PC-3 (cell line): ENCODE measurements at regions not wholly inside any gene's neighbourhood (a gene's known extent, or its start where the extent isn't known, plus 50 kb on each side); places are given as distances from the start of the nearest gene placed in this dataset.

Source experiments
- ATAC-seq: fragments of 200-7000 bp; cut with Tn5 transposase; 2 replicates; pipeline ENCODE4 v1.9.1; 2020; ENCODE audit warnings: mild to moderate bottlenecking, moderate library complexity
- BruUV-seq: library from RNA; stranded (reverse); fragments of 400-500 nt; replicated peaks from 2 replicates; lab custom pipeline; 2021; lab: Mats Ljungman, UMichigan
- CTCF ChIA-PET: fragments of 300-600 bp; sonication (Branson Sonifier 250); formaldehyde crosslinking; loops from one replicate; lab custom pipeline; 2022; ENCODE audit warnings: antibody characterized with exemption; lab: Charles Lee
- POLR2A ChIA-PET: fragments of 300-600 bp; sonication (Branson Sonifier 250); formaldehyde crosslinking; loops from one replicate; lab custom pipeline; 2022; ENCODE audit warnings: antibody characterized with exemption; ENCODE audit not compliant: unreplicated experiment; lab: Charles Lee
- DNase-seq: peaks from one replicate; pipeline ENCODE4 v3.0.0-alpha.2; 2015
- H2AFZ ChIP-seq: fragments of 300-600 bp; sonication (generic); 2 replicates; pipeline ENCODE4 v1.6.0; 2016; ENCODE audit warnings: antibody characterized with exemption, low read length
- H3F3A ChIP-seq: fragments of 300-600 bp; sonication (generic); one replicate; pipeline ENCODE4 v1.6.0; 2017; ENCODE audit warnings: antibody characterized with exemption, low read length, control low read depth, mild to moderate bottlenecking; ENCODE audit not compliant: unreplicated experiment
- H3K27ac ChIP-seq: fragments of 300-600 bp; sonication (generic); 2 replicates; pipeline ENCODE4 v1.5.1; 2016; ENCODE audit warnings: mild to moderate bottlenecking, low read length
- H3K27me3 ChIP-seq: fragments of 300-600 bp; sonication (generic); 2 replicates; pipeline ENCODE4 v1.6.1; 2016; ENCODE audit warnings: low read length, mixed read lengths
- H3K36me3 ChIP-seq: fragments of 300-600 bp; sonication (generic); 2 replicates; pipeline ENCODE4 v1.6.1; 2016; ENCODE audit warnings: low read depth, mixed run types, low read length, mixed read lengths
- H3K4me1 ChIP-seq: fragments of 300-600 bp; sonication (generic); 2 replicates; pipeline ENCODE4 v1.5.1; 2016; ENCODE audit warnings: low read length; ENCODE audit not compliant: insufficient read depth
- H3K4me2 ChIP-seq: fragments of 300-600 bp; sonication (generic); 2 replicates; pipeline ENCODE4 v1.6.0; 2016; ENCODE audit warnings: low read length
- H3K4me3 ChIP-seq: fragments of 300-600 bp; sonication (generic); 2 replicates; pipeline ENCODE4 v1.5.1; 2016; ENCODE audit warnings: mild to moderate bottlenecking, low read length, mixed read lengths
- H3K79me2 ChIP-seq: fragments of 300-600 bp; sonication (generic); 2 replicates; pipeline ENCODE4 v1.6.1; 2017; ENCODE audit warnings: low read length, mixed read lengths
- H3K9ac ChIP-seq: fragments of 300-600 bp; sonication (generic); 2 replicates; pipeline ENCODE4 v1.6.0; 2016; ENCODE audit warnings: mild to moderate bottlenecking, low read length
- H3K9me2 ChIP-seq: fragments of 300-600 bp; sonication (generic); replicated peaks from 2 replicates; pipeline ENCODE4 v1.6.1; 2016; ENCODE audit warnings: mixed run types, low read length, mixed read lengths
- H3K9me3 ChIP-seq: fragments of 300-600 bp; sonication (generic); 2 replicates; pipeline ENCODE4 v1.6.1; 2016; ENCODE audit warnings: low read length, mixed read lengths
- H4K20me1 ChIP-seq: fragments of 300-600 bp; sonication (generic); 2 replicates; pipeline ENCODE4 v1.6.1; 2016; ENCODE audit warnings: low read length, mixed read lengths
- CTCF ChIP-seq: fragments of 300-600 bp; sonication (generic); conservative IDR thresholded peaks from 2 replicates; pipeline ENCODE4 v1.5.1; 2017; ENCODE audit warnings: antibody characterized with exemption, low read depth, mild to moderate bottlenecking, low read length
- EZH2 ChIP-seq: fragments of 300-600 bp; sonication (generic); IDR thresholded peaks from one replicate; pipeline ENCODE4 v1.6.1; 2017; ENCODE audit warnings: antibody characterized with exemption, mild to moderate bottlenecking, low read length; ENCODE audit not compliant: unreplicated experiment
- EZH2phosphoT487 ChIP-seq: fragments of 300-600 bp; sonication (generic); IDR thresholded peaks from 2 replicates; pipeline ENCODE4 v1.6.1; 2018; ENCODE audit warnings: mild to moderate bottlenecking, antibody characterized with exemption, low read length, borderline replicate concordance
- intact Hi-C: fragments of 100-400 bp; cut with micrococcal nuclease; formaldehyde crosslinking; loops from 2 replicates; pipeline ENCODE4 v1.9.0; 2023

GRCh38 chr5:4361753-4362152, 766.1 kb downstream of the IRX1 start:
- ChIA-PET POLR2A (no interaction called here), CTCF (no interaction called here)
- H3K9me3 ChIP-seq: peaks cover 13% of the 10 kb centered on the region; the same call in 1 of the 2 replicates
- H3K4me2 ChIP-seq: no peak overlapping the region
- intact Hi-C loops: no loop called here
- H3K9me2 ChIP-seq: no peaks in the 10 kb centered on the region
- H4K20me1 ChIP-seq: no peaks in the 10 kb centered on the region
- H3K79me2 ChIP-seq: no peaks in the 10 kb centered on the region
- no peaks in the 10 kb centered on the region for H3K27me3 ChIP-seq
- H3K4me1 ChIP-seq: no peaks in the 10 kb centered on the region
- no TSS peak for BruUV-seq
- ATAC-seq (no peak), DNase-seq (no peak)
- no peaks in the 10 kb centered on the region for H3K36me3 ChIP-seq
- H2AFZ ChIP-seq: no peak overlapping the region
- no peak overlapping the region for H3K9ac ChIP-seq
- H3K27ac ChIP-seq: no peak overlapping the region
- TF ChIP-seq EZH2phosphoT487 (no peak), CTCF (no peak), EZH2 (no peak)
- no peak overlapping the region for H3K4me3 ChIP-seq
- H3F3A ChIP-seq: no peaks in the 10 kb centered on the region

GRCh38 chr5:4362411-4362810, 766.8 kb downstream of the IRX1 start:
- H3K79me2 ChIP-seq: no peaks in the 10 kb centered on the region
- no peaks in the 10 kb centered on the region for H3K4me1 ChIP-seq
- no peaks in the 10 kb centered on the region for H3K27me3 ChIP-seq
- no peak for ATAC-seq
- H3K4me2 ChIP-seq: no peak overlapping the region
- H2AFZ ChIP-seq: no peak overlapping the region
- no peak overlapping the region for H3K9ac ChIP-seq
- ChIA-PET CTCF (no interaction called here), POLR2A (no interaction called here)
- H3K36me3 ChIP-seq: no peaks in the 10 kb centered on the region
- no TSS peak for BruUV-seq
- TF ChIP-seq EZH2 (no peak), CTCF (no peak), EZH2phosphoT487 (no peak)
- no peak overlapping the region for H3K27ac ChIP-seq
- no peaks in the 10 kb centered on the region for H4K20me1 ChIP-seq
- no peaks in the 10 kb centered on the region for H3F3A ChIP-seq
- intact Hi-C loops: no loop called here
- DNase-seq: no peak
- peaks cover 13% of the 10 kb centered on the region; the same call in 1 of the 2 replicates for H3K9me3 ChIP-seq
- no peak overlapping the region for H3K4me3 ChIP-seq
- H3K9me2 ChIP-seq: no peaks in the 10 kb centered on the region

DNA sequence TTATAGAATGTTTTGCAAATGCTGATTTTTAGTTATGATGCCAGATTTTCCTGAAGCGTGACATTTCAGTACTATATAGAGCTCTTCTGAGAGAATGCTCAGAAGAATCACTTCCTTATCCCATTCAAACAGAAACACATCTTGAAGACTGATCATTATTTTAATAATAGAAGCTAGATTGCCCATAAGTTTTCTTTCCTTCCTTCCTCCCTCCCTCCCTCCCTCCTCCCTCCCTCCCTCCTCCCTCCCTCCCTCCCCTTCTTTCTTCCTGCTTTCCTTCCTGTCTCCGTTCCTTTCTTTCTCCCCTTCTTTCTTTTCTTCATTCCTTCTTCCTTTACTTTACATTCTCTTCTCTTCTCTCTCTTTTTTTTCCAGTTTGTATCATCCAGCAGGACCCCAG, 767.4 kb downstream of the IRX1 start:
- H3K79me2 ChIP-seq: no peaks in the 10 kb centered on the region

More for the DNA sequence above, 767.4 kb downstream of the IRX1 start:
- ChIA-PET CTCF (no interaction called here), POLR2A (no interaction called here)
- H3K27me3 ChIP-seq: no peaks in the 10 kb centered on the region
- no peaks in the 10 kb centered on the region for H3K4me1 ChIP-seq
- H3F3A ChIP-seq: no peaks in the 10 kb centered on the region
- ATAC-seq: no peak
- H3K27ac ChIP-seq: no peak overlapping the region
- H3K36me3 ChIP-seq: no peaks in the 10 kb centered on the region
- H3K9ac ChIP-seq: no peak overlapping the region
- H3K4me3 ChIP-seq: no peak overlapping the region
- no peak for TF ChIP-seq CTCF
- TF ChIP-seq EZH2phosphoT487: no peak
- no peak for TF ChIP-seq EZH2
- intact Hi-C loops: no loop called here
- H3K9me2 ChIP-seq: no peaks in the 10 kb centered on the region
- no peaks in the 10 kb centered on the region for H4K20me1 ChIP-seq
- BruUV-seq: no TSS peak
- no peak overlapping the region for H3K4me2 ChIP-seq
- DNase-seq: no peak
- H3K9me3 ChIP-seq: peaks cover 13% of the 10 kb centered on the region; the same call in 1 of the 2 replicates
- no peak overlapping the region for H2AFZ ChIP-seq
